SK-N-MC (cell line): ENCODE measurements at regions not wholly inside any gene's neighbourhood (a gene's known extent, or its start where the extent isn't known, plus 50 kb on each side); places are given as distances from the start of the nearest gene placed in this dataset.

ENCODE experiments used
- DNase-seq: peaks from one replicate; pipeline ENCODE4 v3.0.0-alpha.2; 2011; ENCODE audit warnings: low read depth, low spot score
- H3K27ac ChIP-seq: fragments of 200-600 bp; sonication (generic); 2 replicates; pipeline ENCODE4 v1.5.1; 2016; ENCODE audit warnings: mixed run types
- H3K36me3 ChIP-seq: fragments of 200-600 bp; sonication (generic); 2 replicates; pipeline ENCODE4 v1.6.1; 2017; ENCODE audit warnings: antibody characterized with exemption, low read length, mixed read lengths; ENCODE audit not compliant: insufficient read depth
- H3K4me3 ChIP-seq: fragments of 200-600 bp; sonication (generic); 2 replicates; pipeline ENCODE4 v1.5.1; 2016
- H3K9ac ChIP-seq: fragments of 200-600 bp; sonication (generic); 2 replicates; pipeline ENCODE4 v1.8.0; 2017; ENCODE audit warnings: mixed run types, mixed read lengths; ENCODE audit not compliant: insufficient read length
- H3K9me3 ChIP-seq: fragments of 200-600 bp; sonication (generic); 2 replicates; pipeline ENCODE4 v1.6.1; 2017; ENCODE audit warnings: low read depth, mild to moderate bottlenecking, antibody characterized with exemption, low read length, moderate library complexity, mixed read lengths
- EZH2 ChIP-seq: fragments of 200-600 bp; sonication (generic); IDR thresholded peaks from one replicate; pipeline ENCODE4 v1.6.1; 2017; ENCODE audit warnings: antibody characterized with exemption
- FOXP2 ChIP-seq: optimal IDR thresholded peaks from 2 replicates; pipeline ENCODE3; 2011; ENCODE audit warnings: mild to moderate bottlenecking, moderate library complexity; ENCODE audit not compliant: insufficient read depth; ENCODE audit errors: extremely low read length, control extremely low read depth
- POLR2AphosphoS5 ChIP-seq: IDR thresholded peaks from 2 replicates; pipeline ENCODE4 v1.6.1; 2012; ENCODE audit warnings: mild to moderate bottlenecking, low read depth, low read length, borderline replicate concordance

DNA sequence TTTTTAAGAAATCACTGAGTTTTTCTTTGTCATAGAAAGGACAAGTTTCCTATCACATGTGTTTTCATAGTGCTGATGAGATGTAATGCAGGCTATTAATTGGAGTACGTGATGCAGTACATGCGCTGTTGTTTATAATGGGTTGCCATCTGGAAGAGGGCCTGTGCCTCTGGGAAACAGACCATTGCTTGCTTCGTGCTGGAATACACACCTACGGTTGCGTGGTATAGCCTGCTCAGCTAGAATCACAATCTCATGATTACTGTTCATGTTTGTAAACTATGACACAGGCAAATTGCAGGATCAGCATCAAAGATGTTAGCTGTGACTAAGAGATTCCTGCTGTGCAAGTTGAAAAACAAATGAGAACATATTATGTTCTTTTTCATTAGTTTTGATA is 107.2 kb upstream of the STEAP1B start:
- H3K36me3 ChIP-seq: no peaks in the 10 kb centered on the region
- H3K9me3 ChIP-seq: no peaks in the 10 kb centered on the region
- TF ChIP-seq FOXP2: no peak
- no peak for TF ChIP-seq POLR2AphosphoS5
- TF ChIP-seq EZH2: no peak
- H3K4me3 ChIP-seq: no peak overlapping the region
- no peak for DNase-seq
- no peak overlapping the region for H3K27ac ChIP-seq
- no peak overlapping the region for H3K9ac ChIP-seq

GRCh38 chr7:22604246-22604645 is 104.3 kb upstream of the STEAP1B start:
- TF ChIP-seq POLR2AphosphoS5 (no peak), FOXP2 (no peak), EZH2 (no peak)
- Histone ChIP-seq H3K4me3 (no peak overlapping the region), H3K9ac (no peak overlapping the region), H3K27ac (no peak overlapping the region), H3K9me3 (no peaks in the 10 kb centered on the region), H3K36me3 (no peaks in the 10 kb centered on the region)
- no peak for DNase-seq

- no peak overlapping the region for H3K27ac ChIP-seq
- no peaks in the 10 kb centered on the region for H3K36me3 ChIP-seq
- no peaks in the 10 kb centered on the region for H3K9me3 ChIP-seq
- H3K9ac ChIP-seq: no peak overlapping the region
- DNase-seq: no peak
- no peak overlapping the region for H3K4me3 ChIP-seq
- no peak for TF ChIP-seq POLR2AphosphoS5
- no peak for TF ChIP-seq FOXP2
- TF ChIP-seq EZH2: no peak
Observed at GRCh38 chr7:22601812-22602565, 102.0 kb upstream of the STEAP1B start.

DNA sequence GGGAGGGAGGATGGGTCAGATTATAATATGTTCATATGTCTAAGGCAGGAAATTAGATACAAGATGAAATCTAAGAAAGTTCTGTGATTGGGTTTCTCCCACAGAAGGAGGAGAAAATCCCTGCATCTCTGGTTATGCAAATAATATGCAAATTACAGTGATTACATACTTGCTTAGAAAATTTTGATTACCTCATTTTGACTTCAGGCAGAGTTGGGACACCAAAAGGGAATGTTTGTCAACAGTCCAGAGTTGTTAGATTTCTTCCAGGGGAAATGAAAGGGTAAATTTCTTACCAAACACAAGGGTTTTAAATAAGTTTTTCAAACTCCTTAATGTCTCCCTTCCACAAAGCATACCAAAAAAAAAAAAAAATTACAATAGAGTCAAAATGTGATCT is 101.4 kb upstream of the STEAP1B start:
- no peak overlapping the region for H3K9ac ChIP-seq
- no peak for DNase-seq
- H3K9me3 ChIP-seq: no peaks in the 10 kb centered on the region
- H3K4me3 ChIP-seq: no peak overlapping the region
- H3K36me3 ChIP-seq: no peaks in the 10 kb centered on the region
- H3K27ac ChIP-seq: no peak overlapping the region
- TF ChIP-seq EZH2: no peak
- no peak for TF ChIP-seq POLR2AphosphoS5
- TF ChIP-seq FOXP2: no peak

DNA sequence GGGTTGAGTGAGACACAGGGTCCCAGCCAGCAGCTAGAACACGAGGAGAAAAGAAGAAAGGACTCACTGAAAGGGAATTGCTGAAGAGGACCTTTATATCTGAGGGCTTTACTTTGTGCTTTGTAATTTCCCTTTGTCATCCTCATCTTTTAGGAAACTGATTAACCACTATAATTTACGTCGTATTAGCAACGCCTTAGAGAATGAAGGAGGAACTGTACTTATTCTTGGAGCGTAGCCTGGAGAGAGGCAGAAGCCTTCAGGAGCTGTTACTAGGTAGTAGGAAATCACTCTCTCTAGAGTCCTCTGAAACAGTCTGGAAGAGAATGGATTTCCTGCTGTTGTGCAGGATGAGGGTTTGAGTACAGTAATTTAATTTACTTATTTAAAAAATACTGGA is 101.0 kb upstream of the STEAP1B start:
- Histone ChIP-seq H3K36me3 (no peaks in the 10 kb centered on the region), H3K4me3 (no peak overlapping the region), H3K27ac (no peak overlapping the region), H3K9me3 (no peaks in the 10 kb centered on the region), H3K9ac (no peak overlapping the region)
- DNase-seq: no peak
- TF ChIP-seq EZH2: no peak
- TF ChIP-seq POLR2AphosphoS5: no peak
- TF ChIP-seq FOXP2: no peak

- H3K9me3 ChIP-seq: no peaks in the 10 kb centered on the region
- H3K4me3 ChIP-seq: no peak overlapping the region
- H3K27ac ChIP-seq: no peak overlapping the region
- TF ChIP-seq POLR2AphosphoS5 (no peak), EZH2 (no peak), FOXP2 (no peak)
- no peaks in the 10 kb centered on the region for H3K36me3 ChIP-seq
- no peak for DNase-seq
- H3K9ac ChIP-seq: no peak overlapping the region
Observed at GRCh38 chr7:22598318-22598920, 98.4 kb upstream of the STEAP1B start.

DNA sequence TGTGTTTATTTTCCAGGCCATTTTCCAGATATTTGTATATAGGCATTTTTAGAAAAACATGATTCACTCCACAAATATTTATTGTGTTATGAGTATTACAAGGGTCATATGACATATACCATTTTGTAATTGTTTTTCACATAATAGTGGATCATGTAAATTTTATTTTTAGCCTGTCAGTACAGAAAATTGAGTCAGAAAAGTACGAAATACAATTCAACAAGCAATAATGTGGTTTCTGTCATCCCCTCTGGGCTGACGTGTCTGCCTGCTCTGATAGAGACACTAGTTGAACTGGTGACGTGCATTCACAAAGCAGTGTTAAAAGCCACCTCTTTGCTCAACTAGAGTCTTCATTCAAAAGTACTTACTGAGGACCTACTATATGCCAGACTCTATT is 97.9 kb upstream of the STEAP1B start:
- Histone ChIP-seq H3K9ac (no peak overlapping the region), H3K27ac (no peak overlapping the region), H3K36me3 (no peaks in the 10 kb centered on the region), H3K4me3 (no peak overlapping the region), H3K9me3 (no peaks in the 10 kb centered on the region)
- TF ChIP-seq EZH2 (no peak), FOXP2 (no peak), POLR2AphosphoS5 (no peak)
- DNase-seq: no peak

DNA sequence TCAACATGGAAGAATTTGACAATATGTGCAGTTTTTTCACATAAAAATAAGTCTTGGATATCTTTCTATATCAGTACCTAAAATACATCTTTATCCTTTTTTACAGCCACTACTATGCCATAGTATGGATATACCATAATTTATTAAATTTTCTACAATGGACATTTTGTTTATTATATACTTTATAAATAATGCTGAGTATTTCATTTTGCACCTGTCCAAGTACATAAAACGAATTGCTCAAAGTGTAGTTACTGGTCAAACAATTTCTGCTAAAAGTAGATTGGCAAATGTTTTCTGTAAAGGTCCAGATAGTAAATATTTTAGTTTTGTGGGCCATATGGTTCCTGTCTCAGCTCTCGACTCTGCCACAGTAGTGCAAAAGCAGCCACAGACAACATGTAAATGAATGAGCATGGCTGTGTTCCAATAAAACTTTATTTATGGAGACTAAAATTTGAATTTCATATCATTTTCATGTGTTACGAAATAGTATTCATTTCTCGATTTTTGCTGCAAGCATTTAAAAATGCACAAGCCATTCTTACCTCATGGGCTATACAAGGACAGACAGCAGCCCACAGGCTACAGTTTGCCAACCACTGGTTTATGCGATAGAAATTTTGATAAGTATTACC is 96.9 kb upstream of the STEAP1B start:
- no peak overlapping the region for H3K9ac ChIP-seq
- TF ChIP-seq POLR2AphosphoS5 (no peak), FOXP2 (no peak), EZH2 (no peak)
- no peaks in the 10 kb centered on the region for H3K9me3 ChIP-seq
- no peaks in the 10 kb centered on the region for H3K36me3 ChIP-seq
- DNase-seq: no peak
- H3K4me3 ChIP-seq: no peak overlapping the region
- H3K27ac ChIP-seq: no peak overlapping the region
